ENCODE measurements at regions not wholly inside any gene's neighbourhood (a gene's known extent, or its start where the extent isn't known, plus 50 kb on each side); places are given as distances from the start of the nearest gene placed in this dataset.

DNA sequence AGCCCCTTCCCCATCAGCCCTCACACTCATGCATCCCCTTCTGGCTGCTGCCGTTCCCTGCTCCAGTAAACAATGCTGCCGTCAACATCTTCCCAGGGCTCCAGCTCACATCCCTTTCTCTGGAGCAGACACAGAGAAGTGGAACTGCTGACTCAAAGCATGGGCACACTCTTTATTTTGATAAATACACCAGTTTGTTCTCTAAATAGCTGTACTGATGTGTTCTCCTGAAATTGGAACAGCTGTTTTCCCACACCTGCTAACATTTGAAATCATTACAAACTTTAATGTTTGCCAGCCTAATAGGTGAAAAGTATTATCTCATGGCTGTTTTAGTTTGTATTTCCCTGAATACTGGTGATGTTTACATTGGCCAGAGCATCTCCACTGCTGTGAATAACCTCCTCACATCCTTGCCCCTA is 102.1 kb upstream of the NXT1 start:
- no peak overlapping the region for H3K4me3 ChIP-seq (replicated peaks; ENCODE audit: low read depth, low read length)
- no peak for DNase-seq (ENCODE audit: extremely low read depth, insufficient read length)
- peaks cover 2% of the 10 kb centered on the region; the same call in 1 of the 2 replicates for H3K27me3 ChIP-seq (replicated peaks; ENCODE audit: control insufficient read depth, insufficient read depth, low read length)
- TF ChIP-seq, protein P1, sequence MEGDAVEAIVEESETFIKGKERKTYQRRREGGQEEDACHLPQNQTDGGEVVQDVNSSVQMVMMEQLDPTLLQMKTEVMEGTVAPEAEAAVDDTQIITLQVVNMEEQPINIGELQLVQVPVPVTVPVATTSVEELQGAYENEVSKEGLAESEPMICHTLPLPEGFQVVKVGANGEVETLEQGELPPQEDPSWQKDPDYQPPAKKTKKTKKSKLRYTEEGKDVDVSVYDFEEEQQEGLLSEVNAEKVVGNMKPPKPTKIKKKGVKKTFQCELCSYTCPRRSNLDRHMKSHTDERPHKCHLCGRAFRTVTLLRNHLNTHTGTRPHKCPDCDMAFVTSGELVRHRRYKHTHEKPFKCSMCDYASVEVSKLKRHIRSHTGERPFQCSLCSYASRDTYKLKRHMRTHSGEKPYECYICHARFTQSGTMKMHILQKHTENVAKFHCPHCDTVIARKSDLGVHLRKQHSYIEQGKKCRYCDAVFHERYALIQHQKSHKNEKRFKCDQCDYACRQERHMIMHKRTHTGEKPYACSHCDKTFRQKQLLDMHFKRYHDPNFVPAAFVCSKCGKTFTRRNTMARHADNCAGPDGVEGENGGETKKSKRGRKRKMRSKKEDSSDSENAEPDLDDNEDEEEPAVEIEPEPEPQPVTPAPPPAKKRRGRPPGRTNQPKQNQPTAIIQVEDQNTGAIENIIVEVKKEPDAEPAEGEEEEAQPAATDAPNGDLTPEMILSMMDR (IDR thresholded peaks at IDR 0.05; ENCODE audit: insufficient read depth, low read length, poor library complexity, severe bottlenecking) = no peak
- no peaks in the 10 kb centered on the region for H3K36me3 ChIP-seq (ENCODE audit: control insufficient read depth, insufficient read depth, low read length)

DNA sequence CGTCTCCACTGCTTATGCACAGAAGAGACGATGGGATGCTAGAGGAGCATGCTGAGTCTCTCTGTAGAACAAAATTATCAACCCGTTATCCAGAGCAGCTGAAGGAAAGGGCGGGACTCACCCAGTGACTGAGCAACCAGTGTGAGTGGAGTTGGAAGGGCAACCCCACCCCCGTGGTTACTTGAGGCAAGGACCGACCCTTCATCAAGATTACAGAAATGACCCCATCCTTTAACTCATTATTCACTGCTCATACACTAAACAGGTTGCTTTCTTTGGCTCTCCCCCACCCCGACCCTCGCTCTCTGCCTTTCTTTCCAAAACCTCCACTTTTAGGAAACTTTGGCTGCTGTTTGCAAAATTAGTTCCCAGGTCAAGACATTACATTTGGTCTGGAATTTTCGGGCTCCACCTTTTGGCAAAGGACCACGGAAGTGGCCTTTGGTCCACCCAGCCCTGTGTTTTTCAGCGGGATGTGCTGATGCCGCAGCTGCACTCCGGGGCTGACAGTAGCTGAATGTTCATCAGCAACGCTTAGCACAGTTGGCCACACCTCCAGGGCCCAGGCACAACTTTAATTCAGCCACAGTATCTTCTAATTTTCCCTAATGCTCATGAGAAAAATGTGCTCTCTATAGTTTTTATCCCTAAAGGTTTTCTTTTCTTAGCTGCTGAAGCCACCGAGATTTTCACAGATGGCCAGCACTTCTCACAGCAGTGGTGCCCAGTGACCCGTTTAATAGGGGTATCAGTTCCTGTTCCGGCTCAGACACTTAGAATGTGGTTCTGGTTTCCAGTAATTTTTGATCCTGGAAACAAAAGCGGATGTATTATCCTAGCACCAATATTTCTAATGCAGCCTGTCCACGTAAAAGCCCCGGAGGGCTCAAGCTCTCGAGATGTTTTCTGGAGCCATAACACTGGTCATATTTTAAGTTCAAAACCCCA is 103.6 kb upstream of the NXT1 start:
- Histone ChIP-seq H3K4me3 (replicated peaks; ENCODE audit: low read depth, low read length) (no peak overlapping the region), H3K36me3 (ENCODE audit: control insufficient read depth, insufficient read depth, low read length) (no peaks in the 10 kb centered on the region), H3K27me3 (replicated peaks; ENCODE audit: control insufficient read depth, insufficient read depth, low read length) (peaks cover 2% of the 10 kb centered on the region; the same call in 1 of the 2 replicates)
- DNase-seq (ENCODE audit: extremely low read depth, insufficient read length) = no peak
- TF ChIP-seq, protein P1 (IDR thresholded peaks at IDR 0.05; ENCODE audit: insufficient read depth, low read length, poor library complexity, severe bottlenecking) = no peak

DNA sequence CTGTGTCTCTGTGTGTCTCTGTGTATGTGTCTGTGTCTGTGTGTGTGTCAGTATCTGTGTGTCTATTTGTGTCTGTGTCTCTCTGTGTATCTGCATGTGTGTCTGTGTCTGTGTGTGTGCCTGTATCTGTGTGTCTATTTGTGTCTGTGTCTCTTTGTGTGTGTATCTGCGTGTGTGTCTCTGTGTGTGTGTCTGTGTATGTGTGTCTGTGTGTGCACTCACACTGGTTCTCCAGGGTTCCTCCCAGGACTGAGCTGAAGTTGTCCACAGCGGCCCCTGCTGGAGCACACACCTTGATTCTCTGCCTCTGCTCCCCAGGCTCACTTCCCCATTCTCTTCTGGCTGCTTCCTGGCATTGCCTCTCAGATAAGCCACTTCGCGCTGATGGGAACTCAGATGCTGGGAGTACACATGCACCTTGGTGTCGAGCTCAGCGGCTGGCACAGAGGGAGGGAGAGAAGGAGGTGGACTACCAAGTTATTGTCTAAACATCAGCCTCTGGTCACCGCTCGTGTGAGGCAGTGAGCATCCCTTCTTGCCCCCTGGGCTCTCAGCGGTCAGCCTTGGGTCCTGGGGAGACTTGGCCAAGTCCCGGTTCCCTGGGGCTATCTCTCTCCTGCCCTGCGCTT is 104.9 kb upstream of the NXT1 start:
- no peaks in the 10 kb centered on the region for H3K36me3 ChIP-seq (ENCODE audit: control insufficient read depth, insufficient read depth, low read length)
- DNase-seq (ENCODE audit: extremely low read depth, insufficient read length) = peak; percentile 48
- no peak overlapping the region for H3K4me3 ChIP-seq (replicated peaks; ENCODE audit: low read depth, low read length)
- H3K27me3 ChIP-seq (replicated peaks; ENCODE audit: control insufficient read depth, insufficient read depth, low read length) = peaks cover 2% of the 10 kb centered on the region
- TF ChIP-seq, protein P1 (IDR thresholded peaks at IDR 0.05; ENCODE audit: insufficient read depth, low read length, poor library complexity, severe bottlenecking) = peak; percentile 76

DNA sequence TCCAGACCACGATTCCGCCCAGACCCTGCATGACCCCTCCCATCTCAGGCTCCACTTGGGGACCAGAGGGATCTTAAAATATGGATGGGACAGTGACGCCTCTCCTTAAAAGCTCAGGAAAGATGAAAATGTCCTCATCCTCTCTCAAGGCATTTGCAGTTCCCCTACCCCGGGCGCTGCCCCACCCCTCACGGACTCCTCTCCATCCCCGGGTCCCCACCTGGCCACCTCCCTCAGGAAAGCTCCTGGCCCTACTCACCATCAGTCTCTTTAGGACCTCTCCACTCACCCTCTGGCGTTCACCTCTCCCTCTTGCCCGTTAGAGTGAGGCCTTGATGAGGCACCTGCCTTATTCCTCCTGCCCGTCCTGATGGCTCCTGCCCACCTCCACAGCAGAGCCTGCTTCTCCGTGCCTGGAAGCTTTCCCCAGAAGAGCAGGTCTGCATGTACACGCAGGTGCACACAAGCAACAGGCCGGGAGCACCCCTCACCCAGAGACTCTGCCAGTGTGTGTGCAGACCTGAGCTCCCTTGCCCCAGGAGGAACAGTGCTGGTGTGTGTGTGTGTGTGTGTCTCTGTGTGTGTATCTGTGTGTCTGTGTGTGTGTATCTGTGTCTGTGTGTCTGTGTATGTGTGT is 105.6 kb upstream of the NXT1 start:
- H3K27me3 ChIP-seq (replicated peaks; ENCODE audit: control insufficient read depth, insufficient read depth, low read length) = peaks cover 2% of the 10 kb centered on the region
- H3K4me3 ChIP-seq (replicated peaks; ENCODE audit: low read depth, low read length) = no peak overlapping the region
- no peak for DNase-seq (ENCODE audit: extremely low read depth, insufficient read length)
- no peaks in the 10 kb centered on the region for H3K36me3 ChIP-seq (ENCODE audit: control insufficient read depth, insufficient read depth, low read length)
- TF ChIP-seq, protein P1 (IDR thresholded peaks at IDR 0.05; ENCODE audit: insufficient read depth, low read length, poor library complexity, severe bottlenecking) = no peak

DNA sequence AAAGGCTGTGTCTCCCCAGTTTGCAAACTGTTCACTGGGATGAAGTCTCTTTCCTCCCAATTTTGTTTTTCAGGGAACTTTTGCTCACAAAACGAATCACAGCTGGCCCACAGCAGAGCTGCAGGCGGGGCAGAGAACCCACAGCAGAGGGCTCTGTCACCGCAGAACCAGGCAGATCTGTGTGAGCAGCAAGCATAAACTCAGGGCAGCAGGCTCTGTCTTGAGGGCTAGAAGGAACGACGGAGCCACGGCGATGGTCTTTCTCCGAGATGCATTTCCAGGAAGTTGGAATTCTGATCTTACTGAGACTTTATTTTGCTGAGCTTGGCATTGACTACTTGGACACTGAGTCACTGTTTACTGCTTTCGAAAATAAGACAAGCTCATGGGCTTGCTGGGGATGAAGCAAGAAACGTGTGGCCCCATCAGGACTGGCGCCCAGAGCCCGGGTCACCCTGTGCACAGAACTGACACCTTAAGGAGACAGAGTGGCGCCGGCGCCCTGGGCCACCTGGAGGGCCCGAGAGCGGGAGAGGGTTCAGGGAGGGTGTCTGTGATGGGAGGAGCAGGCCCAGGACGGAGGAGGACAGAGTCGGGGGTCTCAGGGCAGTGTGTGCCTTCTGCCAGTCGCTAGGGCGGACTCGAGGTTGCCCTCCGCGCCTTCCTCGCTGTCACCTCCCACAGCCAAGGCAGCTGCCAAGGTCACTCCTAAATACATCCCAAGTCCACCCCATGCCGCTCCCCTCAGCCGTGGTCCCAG is 106.3 kb upstream of the NXT1 start:
- no peak for DNase-seq (ENCODE audit: extremely low read depth, insufficient read length)
- Histone ChIP-seq H3K36me3 (ENCODE audit: control insufficient read depth, insufficient read depth, low read length) (no peaks in the 10 kb centered on the region), H3K27me3 (replicated peaks; ENCODE audit: control insufficient read depth, insufficient read depth, low read length) (peaks cover under 1% of the 10 kb centered on the region; the same call in 1 of the 2 replicates), H3K4me3 (replicated peaks; ENCODE audit: low read depth, low read length) (no peak overlapping the region)
- TF ChIP-seq, protein P1 (IDR thresholded peaks at IDR 0.05; ENCODE audit: insufficient read depth, low read length, poor library complexity, severe bottlenecking) = no peak
